HepG2 (cell line): ENCODE measurements at regions not wholly inside any gene's neighbourhood (a gene's known extent, or its start where the extent isn't known, plus 50 kb on each side); places are given as distances from the start of the nearest gene placed in this dataset.

ENCODE experiments used
- ATAC-seq: fragments of 200-7000 bp; cut with Tn5 transposase; 3 replicates; pipeline ENCODE4 v1.9.1; 2020; ENCODE audit warnings: mild to moderate bottlenecking, moderate library complexity
- BruUV-seq: library from RNA; stranded (reverse); fragments of 400-500 nt; replicated peaks from 2 replicates; lab custom pipeline; 2021; lab: Mats Ljungman, UMichigan
- CTCF ChIA-PET: fragments of 300-600 bp; formaldehyde crosslinking; extraction: SDS; loops from one replicate; lab custom pipeline; 2021; ENCODE audit warnings: low total read pairs, inconsistent platforms, low intra/inter-chr PET ratio; lab: Yijun Ruan, JAX
- POLR2A ChIA-PET: fragments of 350-600 bp; sonication (Branson Sonifier 250); formaldehyde crosslinking; loops from one replicate; lab custom pipeline; 2020; ENCODE audit warnings: antibody characterized with exemption, inconsistent platforms; lab: Yijun Ruan, JAX
- DNase-seq: peaks from one replicate; pipeline ENCODE4 v3.0.0-alpha.2; 2015; ENCODE audit warnings: low spot score
- FAIRE-seq: peaks from 3 replicates; lab custom pipeline; 2011; peaks lifted over from hg19 to GRCh38; lab: Jason Lieb, UNC
- H2AFZ ChIP-seq: one replicate; pipeline ENCODE4 v1.6.1; 2011; ENCODE audit warnings: low read length, inconsistent platforms
- H3K27ac ChIP-seq: fragments of 300-600 bp; 3 replicates; pipeline ENCODE4 v1.8.0; 2011; ENCODE audit warnings: mixed run types, mild to moderate bottlenecking, mixed read lengths, low read length, inconsistent platforms; ENCODE audit not compliant: insufficient read depth; ENCODE audit errors: extremely low read length
- H3K27me3 ChIP-seq, 2 experiments: fragments of 200-600 bp in 1 of 2; 2 replicates in 1 of 2; 3 replicates in 1 of 2; pipeline versions ENCODE4 v1.6.0 to v1.8.0; 2011; ENCODE audit warnings: low read length in 2 of 2, mild to moderate bottlenecking in 2 of 2, moderate library complexity in 2 of 2, inconsistent platforms in 1 of 2; ENCODE audit not compliant: insufficient read depth in 2 of 2, control insufficient read depth in 1 of 2
- H3K36me3 ChIP-seq, 2 experiments: fragments of 200-600 bp in 1 of 2; replicated peaks in 1 of 2; 2 replicates in 1 of 2; 3 replicates in 1 of 2; pipeline versions ENCODE4 v1.5.1 to v1.8.0; 2011; ENCODE audit warnings: low read length in 2 of 2, inconsistent platforms in 1 of 2; ENCODE audit not compliant: insufficient read depth in 2 of 2, control insufficient read depth in 1 of 2
- H3K4me1 ChIP-seq: 2 replicates; pipeline ENCODE4 v1.5.1; 2012; ENCODE audit warnings: low read length, inconsistent platforms; ENCODE audit not compliant: insufficient read depth
- H3K4me2 ChIP-seq: 2 replicates; pipeline ENCODE4 v1.6.0; 2011; ENCODE audit warnings: low read depth, low read length, inconsistent platforms
- H3K4me3 ChIP-seq, 3 experiments: fragments of 200-600 bp in 1 of 3; sonication (generic), shearing (Covaris generic) in 1 of 3; replicated peaks in 1 of 3; 2 replicates each; pipeline ENCODE4 v1.5.1; 2011 to 2016; ENCODE audit warnings: low read length in 3 of 3, inconsistent platforms in 2 of 3, low read depth in 2 of 3, mild to moderate bottlenecking in 2 of 3, control low read depth in 1 of 3, mixed read lengths in 1 of 3; ENCODE audit not compliant: insufficient read depth in 1 of 3
- H3K79me2 ChIP-seq: one replicate; pipeline ENCODE4 v1.6.1; 2011; ENCODE audit warnings: low read length, inconsistent platforms; ENCODE audit not compliant: insufficient read depth
- H3K9ac ChIP-seq: 2 replicates; pipeline ENCODE4 v1.6.0; 2011; ENCODE audit warnings: mild to moderate bottlenecking, low read depth, low read length, inconsistent platforms; ENCODE audit not compliant: insufficient read depth
- H3K9me3 ChIP-seq: 2 replicates; pipeline ENCODE4 v1.5.1; 2012; ENCODE audit warnings: mild to moderate bottlenecking, low read length
- H4K20me1 ChIP-seq: 2 replicates; pipeline ENCODE4 v1.6.0; 2011; ENCODE audit warnings: inconsistent platforms, mild to moderate bottlenecking, low read length, moderate library complexity; ENCODE audit not compliant: insufficient read depth
- ARHGAP35 ChIP-seq: sonication (generic); formaldehyde crosslinking; IDR thresholded peaks from 2 replicates; pipeline ENCODE4 v1.9.0; 2022; ENCODE audit warnings: mild to moderate bottlenecking, inconsistent platforms, moderate library complexity, missing genetic modification reagents, borderline replicate concordance
- CCAR2 ChIP-seq: fragments of 200-400 bp; formaldehyde crosslinking; optimal IDR thresholded peaks from 2 replicates; pipeline ENCODE3; 2018; ENCODE audit warnings: low read depth, mild to moderate bottlenecking, low read length, moderate library complexity
- KLF15 ChIP-seq: sonication (generic); formaldehyde crosslinking; IDR thresholded peaks from 2 replicates; pipeline ENCODE4 v1.8.1; 2023; ENCODE audit warnings: borderline replicate concordance, mild to moderate bottlenecking, inconsistent platforms, missing genetic modification reagents, mixed read lengths
- MAFF ChIP-seq: IDR thresholded peaks from 2 replicates; pipeline ENCODE4 v1.6.1; 2011; ENCODE audit warnings: low read depth, low read length, improper control_type of control experiment
- MAFK ChIP-seq, 2 experiments: IDR thresholded peaks in 1 of 2; conservative IDR thresholded peaks in 1 of 2; 2 replicates each; pipeline ENCODE4 v1.6.1; 2011; ENCODE audit warnings: improper control_type of control experiment in 2 of 2, low read length in 2 of 2
- RBM22 ChIP-seq: fragments of 200-400 bp; formaldehyde crosslinking; optimal IDR thresholded peaks from 2 replicates; pipeline ENCODE3; 2017; ENCODE audit warnings: mild to moderate bottlenecking, low read length, moderate library complexity
- SRSF1 ChIP-seq: fragments of 200-400 bp; formaldehyde crosslinking; optimal IDR thresholded peaks from 2 replicates; pipeline ENCODE3; 2017; ENCODE audit warnings: mild to moderate bottlenecking, low read depth, low read length, moderate library complexity
- STAT5B ChIP-seq: sonication (generic); formaldehyde crosslinking; IDR thresholded peaks from 2 replicates; pipeline ENCODE4 v1.4.0; 2020; ENCODE audit warnings: missing genetic modification reagents
- TEAD2 ChIP-seq: sonication (generic); formaldehyde crosslinking; IDR thresholded peaks from 2 replicates; pipeline ENCODE4 v1.9.0; 2021; ENCODE audit warnings: missing genetic modification reagents
- ZFP36L2 ChIP-seq: sonication (generic); formaldehyde crosslinking; IDR thresholded peaks from 2 replicates; pipeline ENCODE4 v1.4.0; 2020; ENCODE audit warnings: missing genetic modification reagents
- ZNF225 ChIP-seq: sonication (generic); formaldehyde crosslinking; IDR thresholded peaks from 2 replicates; pipeline ENCODE4 v1.4.0; 2020; ENCODE audit warnings: mild to moderate bottlenecking, missing genetic modification reagents
- ZNF672 ChIP-seq: sonication (generic); formaldehyde crosslinking; IDR thresholded peaks from 2 replicates; pipeline ENCODE4 v1.8.1; 2022; ENCODE audit warnings: missing genetic modification reagents
- WGBS: methylation state at CpG from one replicate; pipeline ENCODE4 v1.1.6; 2017; ENCODE audit warnings: low lambda C conversion rate; 5-methylcytosine and 5-hydroxymethylcytosine counted together
- in situ Hi-C: cut with HindIII; loops from 2 replicates; pipeline ENCODE4 v1.10.0; 2017; ENCODE audit warnings: low pct_unique_long_range_greater_than_20kb; ENCODE audit not compliant: extremely low pct_ligation_motif_present
- intact Hi-C: fragments of 100-400 bp; cut with micrococcal nuclease; formaldehyde crosslinking; loops from one replicate; pipeline ENCODE4 v1.10.0; 2022; ENCODE audit not compliant: unreplicated experiment
- TF ChIP-seq, protein P1 (sequence below): sonication (generic); formaldehyde crosslinking; IDR thresholded peaks from 2 replicates; pipeline ENCODE4 v1.4.0; 2020; ENCODE audit warnings: mild to moderate bottlenecking, missing genetic modification reagents
- TF ChIP-seq, protein P2 (sequence below): sonication (generic); formaldehyde crosslinking; IDR thresholded peaks from 2 replicates; pipeline ENCODE4 v1.5.0; 2020; ENCODE audit warnings: missing genetic modification reagents, mild to moderate bottlenecking, borderline replicate concordance
- TF ChIP-seq, protein P3 (sequence below), 2 experiments: IDR thresholded peaks; 2 replicates each; pipeline ENCODE4 v1.6.1; 2011 to 2012; ENCODE audit warnings: low read length in 2 of 2, borderline replicate concordance in 1 of 2, low read depth in 1 of 2, mild to moderate bottlenecking in 1 of 2, moderate library complexity in 1 of 2

DNA sequence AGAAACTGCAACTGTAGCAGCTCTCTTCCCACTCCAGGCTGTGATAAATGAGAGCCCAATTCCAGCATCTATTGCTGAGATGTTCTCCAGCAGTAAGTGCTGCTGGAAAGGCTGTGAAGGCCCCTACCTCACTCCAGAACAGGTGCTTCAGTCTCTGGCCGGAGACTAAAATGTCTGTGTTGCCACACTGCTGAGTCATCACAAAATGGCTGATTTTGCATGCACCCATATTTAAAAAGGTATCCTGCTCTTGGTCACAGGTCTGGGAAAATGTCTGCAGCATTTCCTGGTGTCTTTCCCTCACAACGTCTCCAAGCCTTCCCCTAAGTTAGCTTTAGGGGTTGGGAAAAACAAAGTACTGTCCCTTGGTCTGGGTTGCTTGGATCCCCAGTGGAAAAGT, 95.1 kb downstream of the TPBG start:
- Histone ChIP-seq H3K4me3 (no peak overlapping the region), H3K4me2 (no peak overlapping the region), H3K27me3 (no peaks in the 10 kb centered on the region), H3K4me1 (no peaks in the 10 kb centered on the region), H2AFZ (no peak overlapping the region), H3K27ac (no peak overlapping the region), H4K20me1 (no peaks in the 10 kb centered on the region), H3K36me3 (no peaks in the 10 kb centered on the region), H3K9me3 (no peaks in the 10 kb centered on the region), H3K9ac (no peak overlapping the region), H3K79me2 (no peaks in the 10 kb centered on the region)
- ATAC-seq (no peak), DNase-seq (no peak), FAIRE-seq (no peak)
- 0% methylated on average over 2 of the region's 2 CpGs for WGBS
- CTCF ChIA-PET: no interaction called here
- POLR2A ChIA-PET: no interaction called here
- intact Hi-C loops (no loop called here), in situ Hi-C loops (no loop called here)
- no TSS peak for BruUV-seq
- peak; percentile 96 to 97 for TF ChIP-seq MAFK (conservative IDR thresholded peaks at IDR 0.05 in 1 of 2, IDR thresholded peaks at IDR 0.05 in 1 of 2; ENCODE audit: low read length in 2 of 2)
- no peak for TF ChIP-seq KLF15
- TF ChIP-seq ZFP36L2 (CRISPR knock-in tag): no peak
- no peak for TF ChIP-seq TEAD2 (CRISPR knock-in tag)
- TF ChIP-seq, protein P1, sequence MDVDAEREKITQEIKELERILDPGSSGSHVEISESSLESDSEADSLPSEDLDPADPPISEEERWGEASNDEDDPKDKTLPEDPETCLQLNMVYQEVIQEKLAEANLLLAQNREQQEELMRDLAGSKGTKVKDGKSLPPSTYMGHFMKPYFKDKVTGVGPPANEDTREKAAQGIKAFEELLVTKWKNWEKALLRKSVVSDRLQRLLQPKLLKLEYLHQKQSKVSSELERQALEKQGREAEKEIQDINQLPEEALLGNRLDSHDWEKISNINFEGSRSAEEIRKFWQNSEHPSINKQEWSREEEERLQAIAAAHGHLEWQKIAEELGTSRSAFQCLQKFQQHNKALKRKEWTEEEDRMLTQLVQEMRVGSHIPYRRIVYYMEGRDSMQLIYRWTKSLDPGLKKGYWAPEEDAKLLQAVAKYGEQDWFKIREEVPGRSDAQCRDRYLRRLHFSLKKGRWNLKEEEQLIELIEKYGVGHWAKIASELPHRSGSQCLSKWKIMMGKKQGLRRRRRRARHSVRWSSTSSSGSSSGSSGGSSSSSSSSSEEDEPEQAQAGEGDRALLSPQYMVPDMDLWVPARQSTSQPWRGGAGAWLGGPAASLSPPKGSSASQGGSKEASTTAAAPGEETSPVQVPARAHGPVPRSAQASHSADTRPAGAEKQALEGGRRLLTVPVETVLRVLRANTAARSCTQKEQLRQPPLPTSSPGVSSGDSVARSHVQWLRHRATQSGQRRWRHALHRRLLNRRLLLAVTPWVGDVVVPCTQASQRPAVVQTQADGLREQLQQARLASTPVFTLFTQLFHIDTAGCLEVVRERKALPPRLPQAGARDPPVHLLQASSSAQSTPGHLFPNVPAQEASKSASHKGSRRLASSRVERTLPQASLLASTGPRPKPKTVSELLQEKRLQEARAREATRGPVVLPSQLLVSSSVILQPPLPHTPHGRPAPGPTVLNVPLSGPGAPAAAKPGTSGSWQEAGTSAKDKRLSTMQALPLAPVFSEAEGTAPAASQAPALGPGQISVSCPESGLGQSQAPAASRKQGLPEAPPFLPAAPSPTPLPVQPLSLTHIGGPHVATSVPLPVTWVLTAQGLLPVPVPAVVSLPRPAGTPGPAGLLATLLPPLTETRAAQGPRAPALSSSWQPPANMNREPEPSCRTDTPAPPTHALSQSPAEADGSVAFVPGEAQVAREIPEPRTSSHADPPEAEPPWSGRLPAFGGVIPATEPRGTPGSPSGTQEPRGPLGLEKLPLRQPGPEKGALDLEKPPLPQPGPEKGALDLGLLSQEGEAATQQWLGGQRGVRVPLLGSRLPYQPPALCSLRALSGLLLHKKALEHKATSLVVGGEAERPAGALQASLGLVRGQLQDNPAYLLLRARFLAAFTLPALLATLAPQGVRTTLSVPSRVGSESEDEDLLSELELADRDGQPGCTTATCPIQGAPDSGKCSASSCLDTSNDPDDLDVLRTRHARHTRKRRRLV (CRISPR knock-in tag): no peak
- no peak for TF ChIP-seq CCAR2
- no peak for TF ChIP-seq ARHGAP35 (CRISPR knock-in tag)
- no peak for TF ChIP-seq SRSF1
- no peak for TF ChIP-seq ZNF672 (CRISPR knock-in tag)
- TF ChIP-seq, protein P2, sequence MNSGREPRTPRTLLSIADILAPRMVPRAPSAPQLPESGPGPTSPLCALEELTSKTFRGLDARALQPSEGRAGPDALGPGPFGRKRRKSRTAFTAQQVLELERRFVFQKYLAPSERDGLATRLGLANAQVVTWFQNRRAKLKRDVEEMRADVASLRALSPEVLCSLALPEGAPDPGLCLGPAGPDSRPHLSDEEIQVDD (CRISPR knock-in tag): no peak
- no peak for TF ChIP-seq STAT5B (CRISPR knock-in tag)
- no peak for TF ChIP-seq RBM22
- TF ChIP-seq, protein P3, sequence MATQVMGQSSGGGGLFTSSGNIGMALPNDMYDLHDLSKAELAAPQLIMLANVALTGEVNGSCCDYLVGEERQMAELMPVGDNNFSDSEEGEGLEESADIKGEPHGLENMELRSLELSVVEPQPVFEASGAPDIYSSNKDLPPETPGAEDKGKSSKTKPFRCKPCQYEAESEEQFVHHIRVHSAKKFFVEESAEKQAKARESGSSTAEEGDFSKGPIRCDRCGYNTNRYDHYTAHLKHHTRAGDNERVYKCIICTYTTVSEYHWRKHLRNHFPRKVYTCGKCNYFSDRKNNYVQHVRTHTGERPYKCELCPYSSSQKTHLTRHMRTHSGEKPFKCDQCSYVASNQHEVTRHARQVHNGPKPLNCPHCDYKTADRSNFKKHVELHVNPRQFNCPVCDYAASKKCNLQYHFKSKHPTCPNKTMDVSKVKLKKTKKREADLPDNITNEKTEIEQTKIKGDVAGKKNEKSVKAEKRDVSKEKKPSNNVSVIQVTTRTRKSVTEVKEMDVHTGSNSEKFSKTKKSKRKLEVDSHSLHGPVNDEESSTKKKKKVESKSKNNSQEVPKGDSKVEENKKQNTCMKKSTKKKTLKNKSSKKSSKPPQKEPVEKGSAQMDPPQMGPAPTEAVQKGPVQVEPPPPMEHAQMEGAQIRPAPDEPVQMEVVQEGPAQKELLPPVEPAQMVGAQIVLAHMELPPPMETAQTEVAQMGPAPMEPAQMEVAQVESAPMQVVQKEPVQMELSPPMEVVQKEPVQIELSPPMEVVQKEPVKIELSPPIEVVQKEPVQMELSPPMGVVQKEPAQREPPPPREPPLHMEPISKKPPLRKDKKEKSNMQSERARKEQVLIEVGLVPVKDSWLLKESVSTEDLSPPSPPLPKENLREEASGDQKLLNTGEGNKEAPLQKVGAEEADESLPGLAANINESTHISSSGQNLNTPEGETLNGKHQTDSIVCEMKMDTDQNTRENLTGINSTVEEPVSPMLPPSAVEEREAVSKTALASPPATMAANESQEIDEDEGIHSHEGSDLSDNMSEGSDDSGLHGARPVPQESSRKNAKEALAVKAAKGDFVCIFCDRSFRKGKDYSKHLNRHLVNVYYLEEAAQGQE (IDR thresholded peaks at IDR 0.05; ENCODE audit: borderline replicate concordance in 1 of 2, low read depth in 1 of 2, low read length in 2 of 2): no peak
- no peak for TF ChIP-seq ZNF225 (CRISPR knock-in tag)
- peak; percentile 97 for TF ChIP-seq MAFF
